HepG2 (cell line): ENCODE measurements at regions not wholly inside any gene's neighbourhood (a gene's known extent, or its start where the extent isn't known, plus 50 kb on each side); places are given as distances from the start of the nearest gene placed in this dataset.

ENCODE experiments used
- ATAC-seq: fragments of 200-7000 bp; cut with Tn5 transposase; 3 replicates; pipeline ENCODE4 v1.9.1; 2020; ENCODE audit warnings: mild to moderate bottlenecking, moderate library complexity
- BruUV-seq: library from RNA; stranded (reverse); fragments of 400-500 nt; replicated peaks from 2 replicates; lab custom pipeline; 2021; lab: Mats Ljungman, UMichigan
- CTCF ChIA-PET: fragments of 300-600 bp; formaldehyde crosslinking; extraction: SDS; loops from one replicate; lab custom pipeline; 2021; ENCODE audit warnings: low total read pairs, inconsistent platforms, low intra/inter-chr PET ratio; lab: Yijun Ruan, JAX
- POLR2A ChIA-PET: fragments of 350-600 bp; sonication (Branson Sonifier 250); formaldehyde crosslinking; loops from one replicate; lab custom pipeline; 2020; ENCODE audit warnings: antibody characterized with exemption, inconsistent platforms; lab: Yijun Ruan, JAX
- DNase-seq: peaks from one replicate; pipeline ENCODE4 v3.0.0-alpha.2; 2015; ENCODE audit warnings: low spot score
- FAIRE-seq: peaks from 3 replicates; lab custom pipeline; 2011; peaks lifted over from hg19 to GRCh38; lab: Jason Lieb, UNC
- H2AFZ ChIP-seq: one replicate; pipeline ENCODE4 v1.6.1; 2011; ENCODE audit warnings: low read length, inconsistent platforms
- H3K27ac ChIP-seq: fragments of 300-600 bp; 3 replicates; pipeline ENCODE4 v1.8.0; 2011; ENCODE audit warnings: mixed run types, mild to moderate bottlenecking, mixed read lengths, low read length, inconsistent platforms; ENCODE audit not compliant: insufficient read depth; ENCODE audit errors: extremely low read length
- H3K27me3 ChIP-seq, 2 experiments: fragments of 200-600 bp in 1 of 2; 2 replicates in 1 of 2; 3 replicates in 1 of 2; pipeline versions ENCODE4 v1.6.0 to v1.8.0; 2011; ENCODE audit warnings: low read length in 2 of 2, mild to moderate bottlenecking in 2 of 2, moderate library complexity in 2 of 2, inconsistent platforms in 1 of 2; ENCODE audit not compliant: insufficient read depth in 2 of 2, control insufficient read depth in 1 of 2
- H3K36me3 ChIP-seq, 2 experiments: fragments of 200-600 bp in 1 of 2; replicated peaks in 1 of 2; 2 replicates in 1 of 2; 3 replicates in 1 of 2; pipeline versions ENCODE4 v1.5.1 to v1.8.0; 2011; ENCODE audit warnings: low read length in 2 of 2, inconsistent platforms in 1 of 2; ENCODE audit not compliant: insufficient read depth in 2 of 2, control insufficient read depth in 1 of 2
- H3K4me1 ChIP-seq: 2 replicates; pipeline ENCODE4 v1.5.1; 2012; ENCODE audit warnings: low read length, inconsistent platforms; ENCODE audit not compliant: insufficient read depth
- H3K4me2 ChIP-seq: 2 replicates; pipeline ENCODE4 v1.6.0; 2011; ENCODE audit warnings: low read depth, low read length, inconsistent platforms
- H3K4me3 ChIP-seq, 3 experiments: fragments of 200-600 bp in 1 of 3; sonication (generic), shearing (Covaris generic) in 1 of 3; replicated peaks in 1 of 3; 2 replicates each; pipeline ENCODE4 v1.5.1; 2011 to 2016; ENCODE audit warnings: low read length in 3 of 3, inconsistent platforms in 2 of 3, low read depth in 2 of 3, mild to moderate bottlenecking in 2 of 3, control low read depth in 1 of 3, mixed read lengths in 1 of 3; ENCODE audit not compliant: insufficient read depth in 1 of 3
- H3K79me2 ChIP-seq: one replicate; pipeline ENCODE4 v1.6.1; 2011; ENCODE audit warnings: low read length, inconsistent platforms; ENCODE audit not compliant: insufficient read depth
- H3K9ac ChIP-seq: 2 replicates; pipeline ENCODE4 v1.6.0; 2011; ENCODE audit warnings: mild to moderate bottlenecking, low read depth, low read length, inconsistent platforms; ENCODE audit not compliant: insufficient read depth
- H3K9me3 ChIP-seq: 2 replicates; pipeline ENCODE4 v1.5.1; 2012; ENCODE audit warnings: mild to moderate bottlenecking, low read length
- H4K20me1 ChIP-seq: 2 replicates; pipeline ENCODE4 v1.6.0; 2011; ENCODE audit warnings: inconsistent platforms, mild to moderate bottlenecking, low read length, moderate library complexity; ENCODE audit not compliant: insufficient read depth
- CBX1 ChIP-seq: IDR thresholded peaks from one replicate; pipeline ENCODE4 v1.6.1; 2016; ENCODE audit warnings: antibody characterized with exemption, low read depth
- CHD2 ChIP-seq: IDR thresholded peaks from 2 replicates; pipeline ENCODE4 v1.6.1; 2011; ENCODE audit warnings: low read depth, low read length, improper control_type of control experiment
- KDM5B ChIP-seq: sonication (generic); formaldehyde crosslinking; IDR thresholded peaks from 2 replicates; pipeline ENCODE4 v1.4.0; 2020; ENCODE audit warnings: missing genetic modification reagents, mild to moderate bottlenecking, borderline replicate concordance
- NR2F2 ChIP-seq: IDR thresholded peaks from 2 replicates; pipeline ENCODE4 v1.6.1; 2012; ENCODE audit warnings: low read depth, inconsistent platforms, borderline replicate concordance
- PAX8 ChIP-seq: sonication (generic); formaldehyde crosslinking; IDR thresholded peaks from 2 replicates; pipeline ENCODE4 v1.8.0; 2022; ENCODE audit warnings: mild to moderate bottlenecking, missing genetic modification reagents, borderline replicate concordance
- PBX2 ChIP-seq: IDR thresholded peaks from 2 replicates; pipeline ENCODE4 v1.6.1; 2016; ENCODE audit warnings: control low read depth
- ZBTB40 ChIP-seq, 2 experiments: fragments of 450-650 bp in 1 of 2; sonication (generic) in 1 of 2; formaldehyde crosslinking in 1 of 2; IDR thresholded peaks; 2 replicates each; pipeline versions ENCODE4 v1.6.1 to v1.8.0; 2016 to 2022; ENCODE audit warnings: antibody characterized with exemption in 1 of 2, mild to moderate bottlenecking in 1 of 2, missing genetic modification reagents in 1 of 2
- ZMAT3 ChIP-seq: sonication (generic); formaldehyde crosslinking; conservative IDR thresholded peaks from 2 replicates; pipeline ENCODE4 v1.7.0; 2021; ENCODE audit warnings: missing genetic modification reagents
- ZMYM2 ChIP-seq: sonication (generic); formaldehyde crosslinking; IDR thresholded peaks from 2 replicates; pipeline ENCODE4 v1.8.0; 2022; ENCODE audit warnings: mild to moderate bottlenecking, missing genetic modification reagents
- ZNF552 ChIP-seq: sonication (generic); formaldehyde crosslinking; IDR thresholded peaks from 2 replicates; pipeline ENCODE4 v1.9.0; 2022; ENCODE audit warnings: missing genetic modification reagents, mild to moderate bottlenecking, borderline replicate concordance
- ZNF772 ChIP-seq: sonication (generic); formaldehyde crosslinking; IDR thresholded peaks from 2 replicates; pipeline ENCODE4 v1.5.0; 2020; ENCODE audit warnings: mild to moderate bottlenecking, missing genetic modification reagents
- ZNF775 ChIP-seq: sonication (generic); formaldehyde crosslinking; IDR thresholded peaks from 2 replicates; pipeline ENCODE4 v1.4.0; 2020; ENCODE audit warnings: missing genetic modification reagents, mild to moderate bottlenecking, moderate library complexity, borderline replicate concordance
- ZNF839 ChIP-seq: sonication (generic); formaldehyde crosslinking; IDR thresholded peaks from 2 replicates; pipeline ENCODE4 v1.4.0; 2020; ENCODE audit warnings: missing genetic modification reagents, mild to moderate bottlenecking, borderline replicate concordance
- WGBS: methylation state at CpG from one replicate; pipeline ENCODE4 v1.1.6; 2017; ENCODE audit warnings: low lambda C conversion rate; 5-methylcytosine and 5-hydroxymethylcytosine counted together
- in situ Hi-C: cut with HindIII; loops from 2 replicates; pipeline ENCODE4 v1.10.0; 2017; ENCODE audit warnings: low pct_unique_long_range_greater_than_20kb; ENCODE audit not compliant: extremely low pct_ligation_motif_present
- intact Hi-C: fragments of 100-400 bp; cut with micrococcal nuclease; formaldehyde crosslinking; loops from one replicate; pipeline ENCODE4 v1.10.0; 2022; ENCODE audit not compliant: unreplicated experiment

- H3K9ac ChIP-seq: no peak overlapping the region
- intact Hi-C loops (no loop called here), in situ Hi-C loops (no loop called here)
- no peak overlapping the region for H3K4me2 ChIP-seq
- H3K27me3 ChIP-seq: no peaks in the 10 kb centered on the region; a peak in 1 of 5 replicates
- no peaks in the 10 kb centered on the region for H3K4me1 ChIP-seq
- CTCF ChIA-PET: no interaction called here
- TF ChIP-seq ZNF552 (CRISPR knock-in tag) (no peak), PAX8 (CRISPR knock-in tag) (no peak), CHD2 (no peak), ZNF772 (CRISPR knock-in tag) (no peak), CBX1 (no peak), KDM5B (CRISPR knock-in tag) (no peak), ZBTB40 (IDR thresholded peaks at IDR 0.05) (no peak), ZBTB40 (CRISPR knock-in tag; IDR thresholded peaks at IDR 0.05) (no peak), NR2F2 (no peak), ZNF775 (no peak), ZMYM2 (CRISPR knock-in tag) (no peak), ZMAT3 (CRISPR knock-in tag) (no peak), PBX2 (CRISPR knock-in tag) (no peak), ZNF839 (CRISPR knock-in tag) (no peak)
- DNase-seq: no peak
- H3K27ac ChIP-seq: no peak overlapping the region
- no peaks in the 10 kb centered on the region for H3K9me3 ChIP-seq
- H3K79me2 ChIP-seq: no peaks in the 10 kb centered on the region
- no peak for ATAC-seq
- BruUV-seq: no TSS peak
- H3K36me3 ChIP-seq: no peaks in the 10 kb centered on the region
- 0% methylated on average over 5 of the region's 5 CpGs for WGBS
- POLR2A ChIA-PET: no interaction called here
- no peak overlapping the region for H3K4me3 ChIP-seq
- H4K20me1 ChIP-seq: no peaks in the 10 kb centered on the region
- FAIRE-seq: no peak
- H2AFZ ChIP-seq: no peak overlapping the region
These were observed 136.9 kb upstream of the PFN2 start for GRCh38 chr3:150107429-150108175.
